ENCODE measurements at regions not wholly inside any gene's neighbourhood (a gene's known extent, or its start where the extent isn't known, plus 50 kb on each side); places are given as distances from the start of the nearest gene placed in this dataset.
"Not testable (repeated sequence)": the region's sequence is repeated elsewhere in the genome, so short reads cannot be mapped to it uniquely, and the experiment has no call there.

DNA sequence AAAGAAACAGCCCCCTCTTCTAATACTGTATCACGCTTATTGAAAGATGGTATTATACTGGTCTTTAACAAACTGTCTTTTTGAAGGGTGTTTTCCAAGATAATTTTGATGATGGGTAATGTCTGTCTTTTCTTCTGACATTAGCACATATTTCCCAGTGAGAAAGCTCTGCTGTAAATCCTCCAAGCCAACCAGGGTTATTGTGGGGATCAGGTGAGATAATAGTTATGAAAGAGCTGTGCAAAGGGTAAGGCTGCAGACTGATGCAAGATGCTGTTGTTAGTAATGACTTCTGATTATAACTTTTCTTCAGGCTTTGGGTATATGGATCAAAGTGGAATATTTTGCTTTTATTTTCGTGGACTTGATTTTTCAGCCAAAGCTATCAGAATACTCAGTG, 581.7 kb downstream of the REEP3 start:
- in situ Hi-C loops (cut with MboI; ENCODE audit: low sequenced_read_pairs) = no loop called here

DNA sequence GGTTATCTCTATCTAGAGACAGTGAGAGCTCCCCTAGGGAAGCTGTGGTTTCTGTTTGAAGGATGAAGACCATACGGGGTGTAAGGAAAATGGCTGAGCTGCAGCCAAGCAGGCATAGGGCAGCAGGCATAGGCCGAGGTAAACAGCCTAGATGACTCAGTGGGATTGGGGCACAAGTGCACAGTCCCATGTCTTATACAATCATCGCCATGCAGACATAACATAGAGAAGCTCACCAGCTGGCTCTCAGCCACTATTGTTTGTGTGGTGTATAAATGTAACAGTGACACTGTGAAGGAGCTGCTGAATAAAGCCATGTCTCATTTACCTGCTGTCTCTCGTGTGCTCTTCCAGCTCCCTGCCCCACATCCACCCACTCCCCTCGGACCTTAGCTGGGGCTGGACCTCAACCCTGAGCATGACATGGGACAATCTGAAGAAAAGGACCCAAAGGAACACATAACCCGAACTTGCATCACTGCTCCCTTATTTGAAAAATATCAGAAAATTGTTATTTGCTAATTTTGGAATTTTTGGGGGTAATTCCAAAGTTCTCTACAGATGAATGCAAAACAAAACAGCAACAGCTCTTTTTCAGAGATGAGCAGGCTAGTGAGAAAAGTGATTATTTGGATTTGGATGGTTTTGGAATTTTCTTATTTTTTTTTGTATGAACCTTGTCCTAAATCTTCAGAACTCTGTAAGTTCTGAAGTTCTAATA, 582.7 kb downstream of the REEP3 start:
- in situ Hi-C loops (cut with MboI; ENCODE audit: low sequenced_read_pairs) = no loop called here

DNA sequence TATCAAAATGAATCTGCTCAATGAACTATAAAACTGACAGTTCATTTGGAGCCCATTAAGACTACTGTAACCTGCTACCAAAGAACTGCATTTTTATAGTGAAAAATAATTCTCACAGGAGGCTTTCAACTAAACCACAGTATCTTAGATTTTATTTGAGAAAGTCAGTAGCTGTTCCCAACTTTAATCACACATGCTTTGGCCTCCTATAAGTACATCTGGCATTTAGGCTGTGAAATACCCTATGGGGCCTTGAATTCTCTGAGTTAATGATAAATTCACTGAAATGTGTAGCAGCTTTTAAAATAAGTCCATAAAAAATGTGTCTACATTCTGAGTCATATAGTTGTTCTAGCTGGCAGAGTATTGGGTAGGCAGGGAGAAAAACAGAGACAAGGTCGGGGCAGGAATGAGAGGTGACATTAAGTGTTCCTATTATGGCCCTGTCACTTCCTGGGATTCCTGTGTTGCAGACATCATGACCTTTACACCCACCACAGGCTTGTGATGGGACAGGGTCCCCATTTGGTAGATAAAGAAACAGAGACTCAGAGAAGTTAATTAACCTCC, 588.8 kb downstream of the REEP3 start:
- in situ Hi-C loops (cut with MboI; ENCODE audit: low sequenced_read_pairs) = no loop called here

DNA sequence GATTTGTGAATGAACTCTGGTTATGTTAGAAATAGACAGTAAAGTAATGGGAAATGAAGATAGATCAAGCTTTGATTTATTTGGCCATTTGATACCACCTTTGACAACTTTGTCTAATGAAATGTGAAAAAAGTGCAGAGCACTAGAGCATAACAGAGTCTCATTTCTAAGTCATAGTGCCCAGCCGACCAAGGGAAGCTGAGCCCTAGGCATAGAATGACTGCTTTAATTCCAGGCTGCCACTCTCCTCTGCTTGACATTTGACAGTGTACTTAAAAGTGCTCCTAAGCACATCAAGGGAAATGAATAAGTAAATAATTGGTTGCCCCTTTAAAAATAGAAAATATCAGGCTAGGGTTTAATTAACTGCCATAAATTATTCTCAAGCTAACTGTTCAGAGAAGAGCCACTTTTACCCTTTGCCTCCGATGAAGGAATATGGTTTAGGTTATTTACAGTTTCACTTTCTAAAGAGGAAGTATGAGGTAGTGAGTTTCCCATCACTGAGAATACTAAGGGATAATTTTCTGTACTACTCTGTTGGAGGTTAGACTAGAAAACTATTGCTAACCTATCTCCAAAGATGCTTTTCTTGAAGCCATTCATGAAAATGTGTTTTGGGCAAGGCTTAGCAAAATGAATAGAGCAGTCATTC, 591.6 kb downstream of the REEP3 start:
- in situ Hi-C loops (cut with MboI; ENCODE audit: low sequenced_read_pairs) = no loop called here

DNA sequence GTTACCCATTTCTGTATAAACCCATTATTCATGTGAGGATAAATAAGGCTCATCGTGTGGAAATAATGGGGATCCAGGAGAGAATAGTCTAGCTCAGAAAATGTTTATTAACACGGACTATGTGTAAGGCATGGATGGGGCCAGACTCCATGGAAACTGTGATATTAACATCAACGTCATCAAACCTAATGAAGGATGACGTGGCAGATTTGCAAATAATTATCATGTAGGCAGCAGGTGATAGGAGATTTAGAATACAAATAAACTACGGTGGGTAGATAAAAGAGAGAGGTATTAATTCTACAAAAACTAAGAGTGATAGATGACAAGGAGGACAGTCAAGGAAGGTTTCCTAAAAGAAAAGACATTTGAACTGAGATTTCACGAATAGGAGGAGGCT, 592.2 kb downstream of the REEP3 start:
- in situ Hi-C loops (cut with MboI; ENCODE audit: low sequenced_read_pairs) = no loop called here

DNA sequence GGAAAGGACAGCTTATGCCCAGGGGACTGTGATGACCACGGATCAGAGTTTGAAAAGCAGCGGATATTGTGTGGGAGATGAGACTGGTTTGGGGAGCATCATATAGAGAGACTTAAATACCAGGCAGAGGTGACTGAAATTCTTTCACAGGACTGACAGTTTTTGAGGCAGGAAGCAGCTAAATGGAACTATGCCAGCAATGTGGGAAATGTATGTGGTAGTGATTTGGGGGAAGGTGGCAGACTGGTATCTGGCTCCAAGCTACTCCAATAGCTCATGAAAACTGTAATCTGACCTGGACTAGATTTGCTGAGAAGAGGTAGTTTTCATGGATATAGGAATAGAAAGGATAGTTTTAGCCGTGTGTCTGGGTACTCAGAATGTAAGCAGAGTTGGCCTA, 592.6 kb downstream of the REEP3 start:
- in situ Hi-C loops (cut with MboI; ENCODE audit: low sequenced_read_pairs) = no loop called here

DNA sequence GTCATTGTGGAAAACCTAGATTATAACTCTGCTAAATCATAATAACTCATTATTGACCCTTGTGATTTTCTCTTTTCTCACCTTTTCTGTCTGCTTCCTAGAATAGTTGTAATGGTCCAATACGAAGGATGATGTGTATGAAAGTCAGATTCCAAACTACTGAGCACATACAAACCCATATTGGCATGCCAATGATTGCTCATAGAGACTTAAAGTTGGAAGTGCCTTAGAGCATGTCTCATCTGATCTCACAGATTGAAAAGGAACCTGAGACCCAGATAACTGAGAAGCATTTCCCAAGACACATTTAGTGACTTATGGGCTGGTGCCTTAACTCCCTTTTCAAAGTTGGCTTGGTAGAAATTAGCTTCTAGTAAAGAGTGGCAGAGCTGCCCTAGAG, 594.3 kb downstream of the REEP3 start:
- in situ Hi-C loops (cut with MboI; ENCODE audit: low sequenced_read_pairs) = no loop called here

DNA sequence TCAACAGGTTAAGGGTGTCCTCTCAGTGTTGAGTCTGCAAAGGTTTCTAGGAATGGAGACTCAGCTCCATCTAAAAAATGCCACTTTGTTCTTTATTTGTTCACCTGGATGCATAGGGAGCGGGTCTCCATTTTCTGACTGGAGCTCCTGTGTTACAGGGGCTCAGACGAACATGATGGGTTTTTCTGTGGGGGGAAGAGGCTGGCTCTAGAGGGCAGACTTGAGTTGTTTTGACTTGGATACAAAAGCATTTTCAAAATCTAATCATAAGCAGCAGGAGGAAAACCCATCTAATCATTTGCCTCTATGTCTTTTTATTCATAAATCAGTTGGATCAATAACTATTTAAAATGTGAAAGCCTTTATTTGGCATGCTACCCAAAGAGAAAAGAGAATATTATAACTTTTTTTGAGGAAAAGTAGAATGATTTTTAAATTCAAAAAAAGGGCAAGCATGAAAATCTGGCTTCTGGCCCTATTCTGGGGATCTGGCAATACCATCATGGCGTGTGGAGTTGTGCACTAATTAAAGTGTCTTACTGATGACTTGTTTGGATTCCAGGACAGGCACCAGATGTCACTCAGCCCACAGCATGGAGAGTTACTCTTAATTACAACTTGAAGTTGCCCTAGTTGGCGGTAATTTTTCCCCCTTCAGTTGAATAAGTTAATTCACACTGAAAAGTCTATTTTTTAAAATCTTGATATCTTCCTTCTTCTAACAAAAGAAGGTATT, 594.9 kb downstream of the REEP3 start:
- in situ Hi-C loops (cut with MboI; ENCODE audit: low sequenced_read_pairs) = no loop called here

DNA sequence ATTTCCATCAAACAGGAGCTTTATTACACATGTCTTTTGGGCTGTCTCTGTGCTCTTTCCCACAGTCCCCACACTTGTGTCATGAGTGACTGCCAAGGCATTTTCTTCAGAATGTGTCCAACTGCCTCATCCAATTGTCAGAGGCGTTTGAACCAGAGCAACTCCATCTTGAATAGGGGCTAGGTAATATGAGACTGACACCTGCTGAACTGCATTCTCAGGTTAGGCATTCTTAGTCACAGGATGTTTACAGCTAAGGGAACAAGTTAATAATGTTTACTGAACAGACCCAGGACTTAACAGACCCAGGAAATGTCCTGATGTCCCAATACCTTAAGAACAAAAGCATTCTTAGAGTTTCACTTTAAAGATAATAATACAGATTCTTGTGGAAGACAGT, 595.5 kb downstream of the REEP3 start:
- in situ Hi-C loops (cut with MboI; ENCODE audit: low sequenced_read_pairs) = no loop called here

DNA sequence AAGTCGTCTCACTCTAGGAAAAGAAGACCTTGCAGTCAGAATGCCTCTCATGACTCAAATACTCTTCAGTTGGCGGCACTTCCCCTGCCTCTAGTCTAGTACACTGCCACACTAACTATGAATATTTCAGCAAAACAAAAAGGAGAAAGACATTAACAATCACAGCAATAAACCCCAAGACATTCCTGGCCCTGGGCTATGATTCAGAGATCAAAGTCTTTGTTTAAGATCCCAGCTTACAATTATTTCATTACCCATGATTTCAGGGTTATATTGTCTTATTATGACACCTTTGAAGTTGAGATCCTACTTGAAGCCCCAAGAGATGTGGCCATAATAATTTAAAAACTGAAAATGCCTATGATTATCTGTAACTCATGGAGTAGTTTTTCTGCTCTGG, 597.5 kb downstream of the REEP3 start:
- in situ Hi-C loops (cut with MboI; ENCODE audit: low sequenced_read_pairs) = no loop called here

DNA sequence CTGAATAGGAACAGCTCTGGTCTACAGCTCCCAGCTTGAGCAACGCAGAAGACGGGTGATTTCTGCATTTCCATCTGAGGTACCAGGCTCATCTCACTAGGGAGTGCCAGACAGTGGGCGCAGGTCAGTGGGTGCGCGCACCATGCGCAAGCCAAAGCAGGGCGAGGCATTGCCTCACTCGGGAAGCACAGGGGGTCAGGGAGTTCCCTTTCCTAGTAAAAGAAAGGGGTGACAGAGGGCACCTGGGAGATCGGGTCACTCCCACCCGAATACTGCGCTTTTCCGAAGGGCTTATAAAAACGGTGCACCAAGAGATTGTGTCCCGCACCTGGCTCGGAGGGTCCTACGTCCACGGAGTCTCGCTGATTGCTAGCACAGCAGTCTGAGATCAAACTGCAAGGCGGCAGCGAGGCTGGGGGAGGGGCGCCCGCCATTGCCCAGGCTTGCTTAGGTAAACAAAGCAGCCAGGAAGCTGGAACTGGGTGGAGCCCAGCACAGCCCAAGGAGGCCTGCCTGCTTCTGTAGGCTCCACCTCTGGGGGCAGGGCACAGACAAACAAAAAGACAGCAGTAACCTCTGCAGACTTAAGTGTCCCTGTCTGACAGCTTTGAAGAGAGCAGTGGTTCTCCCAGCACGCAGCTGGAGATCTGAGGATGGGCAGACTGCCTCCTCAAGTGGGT, 599.2 kb downstream of the REEP3 start:
- in situ Hi-C loops (cut with MboI; ENCODE audit: low sequenced_read_pairs) = not testable (repeated sequence)

DNA sequence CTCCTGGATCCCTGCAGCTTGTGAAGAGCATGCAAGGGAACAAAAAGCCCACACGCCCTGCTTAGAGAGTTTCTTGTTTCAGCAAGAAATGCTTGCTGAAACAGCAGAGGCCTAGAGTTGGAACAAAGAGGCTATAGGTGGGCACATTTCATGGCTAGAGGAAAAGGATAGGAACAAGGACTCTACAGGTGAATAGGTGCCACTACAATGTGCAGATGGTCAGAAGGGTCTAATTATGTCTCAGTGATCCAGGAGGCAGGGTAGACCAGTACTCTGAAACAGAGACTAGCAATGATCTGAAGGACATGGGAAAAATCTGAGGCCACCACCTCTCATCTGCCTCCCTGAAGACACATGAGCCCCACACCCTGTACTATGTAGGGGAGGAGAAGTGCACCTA, 609.0 kb downstream of the REEP3 start:
- in situ Hi-C loops (cut with MboI; ENCODE audit: low sequenced_read_pairs) = no loop called here

DNA sequence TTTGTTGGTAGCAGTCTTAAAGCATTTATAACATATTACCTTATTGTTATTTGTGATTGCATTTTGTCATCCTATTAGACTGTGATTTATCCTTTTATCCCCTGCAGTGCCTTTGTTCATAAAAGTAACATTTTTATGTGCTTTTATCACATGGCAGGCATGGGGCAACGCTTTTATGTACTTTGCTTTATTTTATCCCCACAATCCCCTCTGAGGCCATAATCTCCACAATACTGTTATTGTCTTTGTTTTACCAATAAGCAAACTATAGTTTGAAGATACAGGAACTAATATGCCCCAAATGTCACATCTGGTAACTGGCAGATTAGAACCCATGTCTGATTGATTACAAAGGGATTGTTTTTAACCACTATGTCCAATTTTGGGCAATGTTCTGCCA, 613.5 kb downstream of the REEP3 start:
- in situ Hi-C loops (cut with MboI; ENCODE audit: low sequenced_read_pairs) = no loop called here

DNA sequence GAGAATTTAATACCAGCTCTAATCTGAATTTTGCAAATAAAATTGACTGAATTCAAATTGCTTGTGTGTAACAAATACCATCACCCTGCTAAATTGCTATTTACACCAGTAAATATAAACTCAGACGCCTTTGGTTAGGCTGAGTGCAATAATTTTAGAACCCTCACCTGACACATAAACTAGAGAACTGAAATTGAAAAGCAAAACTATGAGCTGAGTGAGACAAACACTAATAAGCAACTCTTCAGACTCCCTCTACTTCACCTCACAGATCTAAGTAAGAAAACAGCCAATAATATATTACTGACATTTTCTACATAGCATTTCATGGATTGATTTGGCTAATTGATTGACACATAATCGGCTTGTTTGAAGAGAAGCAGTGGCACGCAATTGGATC, 621.2 kb downstream of the REEP3 start:
- in situ Hi-C loops (cut with MboI; ENCODE audit: low sequenced_read_pairs) = no loop called here

DNA sequence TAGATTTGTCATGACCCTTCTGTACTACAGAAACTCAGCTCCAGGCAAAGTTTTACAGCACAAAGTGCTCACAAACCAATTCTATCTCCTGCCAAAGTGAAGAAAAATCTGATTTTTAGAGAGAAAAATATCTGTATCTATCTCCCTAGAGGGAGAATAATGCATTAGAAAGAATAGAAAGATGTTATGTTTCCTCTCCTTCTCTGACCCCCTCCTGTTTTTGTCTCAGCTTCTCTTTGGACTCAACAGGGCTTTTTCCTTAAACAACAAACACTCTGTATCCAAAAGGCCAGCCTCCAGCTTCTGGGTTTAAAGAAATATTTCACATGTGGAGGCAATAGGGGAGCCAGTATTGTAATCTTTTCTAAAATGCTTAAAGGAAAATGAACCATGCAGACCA, 627.4 kb downstream of the REEP3 start:
- in situ Hi-C loops (cut with MboI; ENCODE audit: low sequenced_read_pairs) = no loop called here

DNA sequence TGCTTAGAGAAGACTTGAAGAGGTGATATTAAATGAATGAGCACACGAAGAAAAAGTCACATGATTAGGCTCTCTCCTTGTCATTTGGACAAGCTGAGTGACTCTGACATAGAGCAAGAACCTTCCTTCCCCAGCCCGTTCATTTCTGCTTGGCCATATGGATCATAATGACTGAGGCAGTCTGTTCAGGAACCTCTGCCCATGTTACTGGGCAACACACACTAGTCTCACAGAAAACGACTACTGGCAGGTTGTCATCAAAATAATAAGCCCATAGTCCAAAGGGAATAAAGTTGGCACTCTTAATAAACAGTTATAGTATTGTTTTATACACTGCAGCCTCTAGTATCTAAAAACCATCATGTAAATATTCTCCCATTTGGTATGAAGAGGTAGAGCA, 635.0 kb downstream of the REEP3 start:
- in situ Hi-C loops (cut with MboI; ENCODE audit: low sequenced_read_pairs) = no loop called here

DNA sequence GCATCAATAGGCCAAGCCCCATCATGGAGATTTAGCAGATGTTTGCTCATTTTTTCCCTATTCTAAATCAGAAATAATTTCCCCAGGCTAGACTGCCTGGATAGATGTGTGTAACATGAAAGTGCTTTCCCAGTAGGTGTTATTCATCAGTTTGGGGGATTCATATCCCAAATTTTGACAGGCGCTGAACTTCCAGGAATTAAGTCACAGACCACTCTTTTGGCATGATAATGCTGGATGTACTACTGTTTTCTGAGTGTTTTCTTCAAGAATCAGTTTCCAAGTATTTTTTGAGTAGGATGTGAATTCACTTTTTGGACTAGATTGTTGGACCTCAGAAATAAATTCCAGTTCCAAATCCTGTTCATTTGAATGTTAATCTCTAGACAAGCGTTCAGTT, 637.4 kb downstream of the REEP3 start:
- in situ Hi-C loops (cut with MboI; ENCODE audit: low sequenced_read_pairs) = no loop called here

DNA sequence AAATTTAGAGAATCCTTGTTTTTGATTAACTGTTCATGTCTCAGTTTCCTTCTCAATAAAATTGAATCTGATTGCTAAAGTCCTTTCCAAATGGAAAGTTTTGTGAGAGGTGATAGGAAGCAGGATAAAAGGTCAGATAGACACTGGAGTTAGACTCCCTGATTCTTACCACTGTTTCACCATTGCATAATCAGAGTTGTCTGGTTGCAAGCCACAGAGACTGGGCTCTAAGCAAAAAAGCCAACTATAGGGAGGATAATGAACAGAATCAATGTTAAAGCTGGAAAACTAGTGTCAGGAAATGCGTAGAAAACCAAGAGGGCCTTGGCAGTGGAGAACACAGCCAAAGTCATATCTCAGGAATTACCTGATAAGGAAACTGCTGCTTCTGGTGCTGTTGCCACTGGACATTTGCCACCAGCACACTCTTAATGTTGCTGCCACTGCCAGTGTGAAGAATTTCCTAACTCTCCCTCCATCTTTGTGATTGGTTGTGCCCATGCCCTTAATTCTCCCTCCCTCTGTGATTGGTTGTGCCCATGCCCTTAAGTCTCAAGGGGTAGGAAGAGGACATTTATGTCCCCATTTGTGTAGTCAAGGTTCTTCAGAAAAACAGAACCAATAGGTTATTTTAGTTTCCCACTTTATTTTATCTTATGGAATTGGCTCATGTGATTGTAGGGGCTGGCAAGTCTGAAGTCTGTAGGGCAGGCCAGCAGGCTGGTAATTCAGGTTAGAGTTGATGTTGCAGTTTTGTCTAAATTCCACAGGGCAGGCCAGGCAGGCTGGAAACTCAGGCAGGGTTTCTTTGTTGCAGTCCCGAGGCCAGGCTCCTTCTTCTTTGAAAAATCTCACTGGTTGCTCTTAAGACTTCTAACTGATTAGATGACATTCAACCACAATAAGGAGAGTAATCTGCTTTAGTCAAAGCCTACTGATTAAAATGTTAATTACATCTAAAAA, 639.0 kb downstream of the REEP3 start:
- in situ Hi-C loops (cut with MboI; ENCODE audit: low sequenced_read_pairs) = no loop called here

DNA sequence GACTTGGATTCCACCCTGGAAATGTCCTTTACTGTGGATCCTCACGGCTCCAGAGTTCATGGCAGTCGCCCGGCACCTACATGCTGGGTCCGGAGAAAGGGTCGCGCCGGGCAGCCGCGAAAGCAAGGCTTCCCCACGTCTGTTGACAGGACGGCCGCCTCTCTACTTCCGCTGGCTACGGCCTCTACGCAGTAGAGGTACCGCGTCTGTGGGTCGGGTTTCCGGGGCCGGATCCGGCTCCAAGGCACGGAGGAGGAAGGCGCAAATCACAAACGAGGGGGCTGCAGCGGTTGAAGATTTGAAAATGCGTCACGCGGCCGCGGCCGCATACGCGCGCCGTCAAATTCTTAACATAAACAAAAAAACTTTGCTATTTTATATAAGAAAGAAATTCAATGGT, 649.6 kb downstream of the REEP3 start:
- in situ Hi-C loops (cut with MboI; ENCODE audit: low sequenced_read_pairs) = no loop called here

DNA sequence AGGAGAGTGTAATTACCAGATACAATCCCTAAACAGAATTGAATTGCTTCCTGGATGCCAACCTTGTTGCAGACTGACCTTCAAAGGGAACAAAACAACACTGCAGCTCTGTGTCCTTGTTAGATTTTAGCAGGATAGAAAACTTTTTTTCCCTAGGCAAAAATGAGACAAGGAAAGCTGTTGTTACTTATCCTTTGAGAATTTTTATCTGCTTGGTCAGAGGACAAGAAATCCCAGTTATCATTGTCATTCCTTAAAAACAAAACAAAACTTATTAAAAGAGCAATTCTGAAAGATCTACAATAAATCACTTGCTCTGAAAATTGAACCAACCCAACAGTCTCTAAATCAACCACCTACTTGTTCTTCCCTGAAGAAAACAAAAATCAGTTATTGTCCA, 652.6 kb downstream of the REEP3 start:
- in situ Hi-C loops (cut with MboI; ENCODE audit: low sequenced_read_pairs) = no loop called here

Data from HL-60/S4 (cell line).